ENCODE measurements at regions not wholly inside any gene's neighbourhood (a gene's known extent, or its start where the extent isn't known, plus 50 kb on each side); places are given as distances from the start of the nearest gene placed in this dataset.

GRCh38 chr13:104944176-104944575 is 1591.3 kb downstream of the EFNB2 start (continued):
- TF ChIP-seq STAT1 (IDR thresholded peaks at IDR 0.05; ENCODE audit: unreplicated experiment) (no peak), EZH2 (IDR thresholded peaks at IDR 0.05; ENCODE audit: low read depth, unreplicated experiment) (no peak), JUNB (IDR thresholded peaks at IDR 0.05; ENCODE audit: unreplicated experiment) (no peak), NANOG (IDR thresholded peaks at IDR 0.05; ENCODE audit: borderline replicate concordance) (no peak)
- TF ChIP-seq, protein P1, sequence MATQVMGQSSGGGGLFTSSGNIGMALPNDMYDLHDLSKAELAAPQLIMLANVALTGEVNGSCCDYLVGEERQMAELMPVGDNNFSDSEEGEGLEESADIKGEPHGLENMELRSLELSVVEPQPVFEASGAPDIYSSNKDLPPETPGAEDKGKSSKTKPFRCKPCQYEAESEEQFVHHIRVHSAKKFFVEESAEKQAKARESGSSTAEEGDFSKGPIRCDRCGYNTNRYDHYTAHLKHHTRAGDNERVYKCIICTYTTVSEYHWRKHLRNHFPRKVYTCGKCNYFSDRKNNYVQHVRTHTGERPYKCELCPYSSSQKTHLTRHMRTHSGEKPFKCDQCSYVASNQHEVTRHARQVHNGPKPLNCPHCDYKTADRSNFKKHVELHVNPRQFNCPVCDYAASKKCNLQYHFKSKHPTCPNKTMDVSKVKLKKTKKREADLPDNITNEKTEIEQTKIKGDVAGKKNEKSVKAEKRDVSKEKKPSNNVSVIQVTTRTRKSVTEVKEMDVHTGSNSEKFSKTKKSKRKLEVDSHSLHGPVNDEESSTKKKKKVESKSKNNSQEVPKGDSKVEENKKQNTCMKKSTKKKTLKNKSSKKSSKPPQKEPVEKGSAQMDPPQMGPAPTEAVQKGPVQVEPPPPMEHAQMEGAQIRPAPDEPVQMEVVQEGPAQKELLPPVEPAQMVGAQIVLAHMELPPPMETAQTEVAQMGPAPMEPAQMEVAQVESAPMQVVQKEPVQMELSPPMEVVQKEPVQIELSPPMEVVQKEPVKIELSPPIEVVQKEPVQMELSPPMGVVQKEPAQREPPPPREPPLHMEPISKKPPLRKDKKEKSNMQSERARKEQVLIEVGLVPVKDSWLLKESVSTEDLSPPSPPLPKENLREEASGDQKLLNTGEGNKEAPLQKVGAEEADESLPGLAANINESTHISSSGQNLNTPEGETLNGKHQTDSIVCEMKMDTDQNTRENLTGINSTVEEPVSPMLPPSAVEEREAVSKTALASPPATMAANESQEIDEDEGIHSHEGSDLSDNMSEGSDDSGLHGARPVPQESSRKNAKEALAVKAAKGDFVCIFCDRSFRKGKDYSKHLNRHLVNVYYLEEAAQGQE (IDR thresholded peaks at IDR 0.05; ENCODE audit: unreplicated experiment): no peak

GRCh38 chr13:104943331-104943730 is 1592.1 kb downstream of the EFNB2 start:
- Mint-ChIP-seq H3K4me1 (no peaks in the 10 kb centered on the region), H3K27me3 (ENCODE audit: insufficient read depth, low read depth, poor library complexity) (no peaks in the 10 kb centered on the region), H3K27ac (no peak overlapping the region), H3K4me3 (no peak overlapping the region), H3K36me3 (ENCODE audit: low read depth) (no peaks in the 10 kb centered on the region), H3K9me3 (no peaks in the 10 kb centered on the region)
- Histone ChIP-seq H3K4me3 (no peak overlapping the region), H3K36me3 (ENCODE audit: insufficient read depth) (no peaks in the 10 kb centered on the region), H3K4me1 (ENCODE audit: insufficient read depth) (no peaks in the 10 kb centered on the region), H3K9me2 (ENCODE audit: insufficient read depth) (no peaks in the 10 kb centered on the region), H2AFZ (no peak overlapping the region), H3K79me2 (replicated peaks; ENCODE audit: insufficient read depth) (no peaks in the 10 kb centered on the region), H3K4me2 (no peak overlapping the region), H3F3A (replicated peaks; ENCODE audit: low read depth) (no peaks in the 10 kb centered on the region), H3K27me3 (ENCODE audit: insufficient read depth) (no peaks in the 10 kb centered on the region), H4K20me1 (replicated peaks; ENCODE audit: insufficient read depth) (no peaks in the 10 kb centered on the region; the same call in 1 of the 2 replicates), H3K27ac (ENCODE audit: low read depth) (no peak overlapping the region)
- ATAC-seq (no peak), DNase-seq (ENCODE audit: low spot score) (no peak)
- TF ChIP-seq, protein P2, sequence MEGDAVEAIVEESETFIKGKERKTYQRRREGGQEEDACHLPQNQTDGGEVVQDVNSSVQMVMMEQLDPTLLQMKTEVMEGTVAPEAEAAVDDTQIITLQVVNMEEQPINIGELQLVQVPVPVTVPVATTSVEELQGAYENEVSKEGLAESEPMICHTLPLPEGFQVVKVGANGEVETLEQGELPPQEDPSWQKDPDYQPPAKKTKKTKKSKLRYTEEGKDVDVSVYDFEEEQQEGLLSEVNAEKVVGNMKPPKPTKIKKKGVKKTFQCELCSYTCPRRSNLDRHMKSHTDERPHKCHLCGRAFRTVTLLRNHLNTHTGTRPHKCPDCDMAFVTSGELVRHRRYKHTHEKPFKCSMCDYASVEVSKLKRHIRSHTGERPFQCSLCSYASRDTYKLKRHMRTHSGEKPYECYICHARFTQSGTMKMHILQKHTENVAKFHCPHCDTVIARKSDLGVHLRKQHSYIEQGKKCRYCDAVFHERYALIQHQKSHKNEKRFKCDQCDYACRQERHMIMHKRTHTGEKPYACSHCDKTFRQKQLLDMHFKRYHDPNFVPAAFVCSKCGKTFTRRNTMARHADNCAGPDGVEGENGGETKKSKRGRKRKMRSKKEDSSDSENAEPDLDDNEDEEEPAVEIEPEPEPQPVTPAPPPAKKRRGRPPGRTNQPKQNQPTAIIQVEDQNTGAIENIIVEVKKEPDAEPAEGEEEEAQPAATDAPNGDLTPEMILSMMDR (conservative IDR thresholded peaks at IDR 0.05; ENCODE audit: low read depth in 2 of 2): no peak
- TF ChIP-seq NANOG (IDR thresholded peaks at IDR 0.05; ENCODE audit: borderline replicate concordance) (no peak), STAT1 (IDR thresholded peaks at IDR 0.05; ENCODE audit: unreplicated experiment) (no peak), EZH2 (IDR thresholded peaks at IDR 0.05; ENCODE audit: low read depth, unreplicated experiment) (no peak), ZNF114 (CRISPR knock-in tag; IDR thresholded peaks at IDR 0.05) (no peak), EZH2phosphoT487 (IDR thresholded peaks at IDR 0.05; ENCODE audit: unreplicated experiment) (no peak), POLR2AphosphoS5 (IDR thresholded peaks at IDR 0.05; ENCODE audit: low read depth) (no peak), ZNF331 (CRISPR knock-in tag; IDR thresholded peaks at IDR 0.05; ENCODE audit: low read depth) (no peak), JUNB (IDR thresholded peaks at IDR 0.05; ENCODE audit: unreplicated experiment) (no peak), CREB1 (CRISPR knock-in tag; IDR thresholded peaks at IDR 0.05; ENCODE audit: low read depth) (no peak)
- TF ChIP-seq, protein P3, sequence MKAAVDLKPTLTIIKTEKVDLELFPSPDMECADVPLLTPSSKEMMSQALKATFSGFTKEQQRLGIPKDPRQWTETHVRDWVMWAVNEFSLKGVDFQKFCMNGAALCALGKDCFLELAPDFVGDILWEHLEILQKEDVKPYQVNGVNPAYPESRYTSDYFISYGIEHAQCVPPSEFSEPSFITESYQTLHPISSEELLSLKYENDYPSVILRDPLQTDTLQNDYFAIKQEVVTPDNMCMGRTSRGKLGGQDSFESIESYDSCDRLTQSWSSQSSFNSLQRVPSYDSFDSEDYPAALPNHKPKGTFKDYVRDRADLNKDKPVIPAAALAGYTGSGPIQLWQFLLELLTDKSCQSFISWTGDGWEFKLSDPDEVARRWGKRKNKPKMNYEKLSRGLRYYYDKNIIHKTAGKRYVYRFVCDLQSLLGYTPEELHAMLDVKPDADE (IDR thresholded peaks at IDR 0.05): no peak
- TF ChIP-seq, protein P1 (IDR thresholded peaks at IDR 0.05; ENCODE audit: unreplicated experiment): no peak

Data from GM23338 (cell line).